ENCODE measurements at regions not wholly inside any gene's neighbourhood (a gene's known extent, or its start where the extent isn't known, plus 50 kb on each side); places are given as distances from the start of the nearest gene placed in this dataset.
"Not testable (repeated sequence)": the region's sequence is repeated elsewhere in the genome, so short reads cannot be mapped to it uniquely, and the experiment has no call there.

- no peak overlapping the region for H3K4me3 ChIP-seq (ENCODE audit: low read depth, low read length)
- in situ Hi-C loops (cut with HindIII; ENCODE audit: low sequenced_read_pairs): no loop called here
- no peak for DNase-seq (ENCODE audit: low read depth)
- TF ChIP-seq CTCF (IDR thresholded peaks at IDR 0.05; ENCODE audit: low read depth, low read length, missing control alignments): no peak
Measured at GRCh38 chr12:33054371-33054770, 157.8 kb upstream of the PKP2 start.

- DNase-seq (ENCODE audit: low read depth): no peak
- in situ Hi-C loops (cut with HindIII; ENCODE audit: low sequenced_read_pairs): no loop called here
- H3K4me3 ChIP-seq (ENCODE audit: low read depth, low read length): no peak overlapping the region
- no peak for TF ChIP-seq CTCF (IDR thresholded peaks at IDR 0.05; ENCODE audit: low read depth, low read length, missing control alignments)
Measured at GRCh38 chr12:33052141-33053051, 155.8 kb upstream of the PKP2 start.

- in situ Hi-C loops (cut with HindIII; ENCODE audit: low sequenced_read_pairs): no loop called here
- no peak for DNase-seq (ENCODE audit: low read depth)
- no peak for TF ChIP-seq CTCF (IDR thresholded peaks at IDR 0.05; ENCODE audit: low read depth, low read length, missing control alignments)
- H3K4me3 ChIP-seq (ENCODE audit: low read depth, low read length): no peak overlapping the region
Measured at GRCh38 chr12:33047666-33048065, 151.1 kb upstream of the PKP2 start.

- TF ChIP-seq CTCF (IDR thresholded peaks at IDR 0.05; ENCODE audit: low read depth, low read length, missing control alignments): no peak
- no peak for DNase-seq (ENCODE audit: low read depth)
- in situ Hi-C loops (cut with HindIII; ENCODE audit: low sequenced_read_pairs): no loop called here
- H3K4me3 ChIP-seq (ENCODE audit: low read depth, low read length): no peak overlapping the region
Measured at GRCh38 chr12:33044447-33044846, 147.9 kb upstream of the PKP2 start.

GRCh38 chr12:33041562-33041961 is 145.0 kb upstream of the PKP2 start:
- in situ Hi-C loops (cut with HindIII; ENCODE audit: low sequenced_read_pairs): no loop called here
- TF ChIP-seq CTCF (IDR thresholded peaks at IDR 0.05; ENCODE audit: low read depth, low read length, missing control alignments): no peak

GRCh38 chr12:33033999-33034398 is 137.4 kb upstream of the PKP2 start:
- DNase-seq (ENCODE audit: low read depth); H3K4me3 ChIP-seq (ENCODE audit: low read depth, low read length); in situ Hi-C loops (cut with HindIII; ENCODE audit: low sequenced_read_pairs): not testable (repeated sequence)

More at GRCh38 chr12:33041562-33041961, 145.0 kb upstream of the PKP2 start:
- DNase-seq (ENCODE audit: low read depth): no peak
- H3K4me3 ChIP-seq (ENCODE audit: low read depth, low read length): no peak overlapping the region

GRCh38 chr12:33026791-33027190 is 130.2 kb upstream of the PKP2 start:
- no peak for DNase-seq (ENCODE audit: low read depth)
- in situ Hi-C loops (cut with HindIII; ENCODE audit: low sequenced_read_pairs): no loop called here
- H3K4me3 ChIP-seq (ENCODE audit: low read depth, low read length): no peak overlapping the region
- TF ChIP-seq CTCF (IDR thresholded peaks at IDR 0.05; ENCODE audit: low read depth, low read length, missing control alignments): no peak

GRCh38 chr12:33022724-33023123 is 126.1 kb upstream of the PKP2 start:
- DNase-seq (ENCODE audit: low read depth); in situ Hi-C loops (cut with HindIII; ENCODE audit: low sequenced_read_pairs); H3K4me3 ChIP-seq (ENCODE audit: low read depth, low read length): not testable (repeated sequence)

- DNase-seq (ENCODE audit: low read depth); in situ Hi-C loops (cut with HindIII; ENCODE audit: low sequenced_read_pairs); H3K4me3 ChIP-seq (ENCODE audit: low read depth, low read length): not testable (repeated sequence)
Measured at GRCh38 chr12:33017029-33017428, 120.5 kb upstream of the PKP2 start.
